Type B pancreatic cell (in vitro differentiated cells): ENCODE measurements at regions not wholly inside any gene's neighbourhood (a gene's known extent, or its start where the extent isn't known, plus 50 kb on each side); places are given as distances from the start of the nearest gene placed in this dataset.

Source experiments
- DNase-seq: peaks from one replicate; pipeline ENCODE4 v3.0.0; 2021; ENCODE audit warnings: mixed read lengths; ENCODE audit not compliant: unreplicated experiment; ENCODE audit errors: extremely low spot score
- H3K27ac Mint-ChIP-seq: 2 replicates; pipeline ENCODE4 v1.8.0; 2021; ENCODE audit warnings: mild to moderate bottlenecking, mixed read lengths
- H3K27me3 Mint-ChIP-seq: 2 replicates; pipeline ENCODE4 v1.8.0; 2021; ENCODE audit warnings: mixed read lengths
- H3K36me3 Mint-ChIP-seq: 2 replicates; pipeline ENCODE4 v1.8.0; 2021; ENCODE audit warnings: mixed read lengths
- H3K4me1 Mint-ChIP-seq: one replicate; pipeline ENCODE4 v1.8.0; 2021; ENCODE audit warnings: mixed read lengths; ENCODE audit not compliant: unreplicated experiment
- H3K4me3 Mint-ChIP-seq: 2 replicates; pipeline ENCODE4 v1.8.0; 2021; ENCODE audit warnings: mild to moderate bottlenecking, mixed read lengths
- H3K9me3 Mint-ChIP-seq: 2 replicates; pipeline ENCODE4 v1.8.0; 2021; ENCODE audit warnings: mixed read lengths
- TF ChIP-seq, protein P1 (sequence below): fragments of 200-600 bp; sonication (generic); conservative IDR thresholded peaks from 2 replicates; pipeline ENCODE4 v1.5.0; 2021; ENCODE audit warnings: antibody characterized with exemption, mild to moderate bottlenecking

DNA sequence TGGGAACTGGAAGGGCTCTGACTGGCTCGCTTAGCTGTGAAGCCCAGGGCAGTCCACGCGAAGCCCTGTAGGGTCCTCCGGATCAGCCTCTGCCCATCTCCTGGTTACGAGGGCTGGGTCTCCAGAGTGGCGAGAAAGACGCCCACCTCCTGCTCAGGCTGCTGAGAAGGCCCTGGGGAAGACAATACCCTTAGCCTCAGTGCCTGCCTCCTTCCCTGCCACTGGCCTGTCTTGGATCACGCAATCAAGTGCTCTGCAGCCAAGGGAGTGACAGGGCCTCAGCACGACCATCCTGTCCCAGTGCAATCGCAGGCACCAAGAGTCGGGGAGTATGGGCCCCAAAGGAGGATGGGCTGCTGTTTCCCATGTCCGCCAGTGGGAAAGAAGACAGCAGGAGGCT lies 165.7 kb upstream of the GLI2 start:
- no peak overlapping the region for H3K4me3 Mint-ChIP-seq
- H3K9me3 Mint-ChIP-seq: no peaks in the 10 kb centered on the region
- H3K27ac Mint-ChIP-seq: no peak overlapping the region
- DNase-seq: no peak
- no peaks in the 10 kb centered on the region for H3K36me3 Mint-ChIP-seq
- H3K27me3 Mint-ChIP-seq: peaks cover 9% of the 10 kb centered on the region
- peaks cover 40% of the 10 kb centered on the region for H3K4me1 Mint-ChIP-seq
- TF ChIP-seq, protein P1, sequence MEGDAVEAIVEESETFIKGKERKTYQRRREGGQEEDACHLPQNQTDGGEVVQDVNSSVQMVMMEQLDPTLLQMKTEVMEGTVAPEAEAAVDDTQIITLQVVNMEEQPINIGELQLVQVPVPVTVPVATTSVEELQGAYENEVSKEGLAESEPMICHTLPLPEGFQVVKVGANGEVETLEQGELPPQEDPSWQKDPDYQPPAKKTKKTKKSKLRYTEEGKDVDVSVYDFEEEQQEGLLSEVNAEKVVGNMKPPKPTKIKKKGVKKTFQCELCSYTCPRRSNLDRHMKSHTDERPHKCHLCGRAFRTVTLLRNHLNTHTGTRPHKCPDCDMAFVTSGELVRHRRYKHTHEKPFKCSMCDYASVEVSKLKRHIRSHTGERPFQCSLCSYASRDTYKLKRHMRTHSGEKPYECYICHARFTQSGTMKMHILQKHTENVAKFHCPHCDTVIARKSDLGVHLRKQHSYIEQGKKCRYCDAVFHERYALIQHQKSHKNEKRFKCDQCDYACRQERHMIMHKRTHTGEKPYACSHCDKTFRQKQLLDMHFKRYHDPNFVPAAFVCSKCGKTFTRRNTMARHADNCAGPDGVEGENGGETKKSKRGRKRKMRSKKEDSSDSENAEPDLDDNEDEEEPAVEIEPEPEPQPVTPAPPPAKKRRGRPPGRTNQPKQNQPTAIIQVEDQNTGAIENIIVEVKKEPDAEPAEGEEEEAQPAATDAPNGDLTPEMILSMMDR: no peak

DNA sequence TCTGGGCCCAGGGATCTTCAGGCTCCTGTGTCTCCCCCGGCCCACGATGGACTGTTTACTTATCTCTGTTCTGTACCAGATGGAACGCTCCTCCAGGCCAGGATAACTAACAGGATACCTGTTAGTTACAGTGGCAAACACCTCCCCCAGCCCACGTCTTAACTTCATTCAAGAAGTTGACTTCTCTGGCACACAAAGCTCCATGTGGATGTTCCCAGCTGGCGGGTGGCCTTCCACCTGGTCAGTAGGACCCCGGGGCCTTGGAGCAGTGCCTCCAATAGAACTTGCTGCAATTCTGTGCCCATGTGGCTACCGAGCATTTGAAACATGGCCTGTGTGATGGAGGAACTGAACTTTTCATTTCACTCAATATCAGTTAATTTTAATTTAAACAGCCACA lies 165.1 kb upstream of the GLI2 start:
- no peak overlapping the region for H3K27ac Mint-ChIP-seq
- TF ChIP-seq, protein P1: no peak
- no peaks in the 10 kb centered on the region for H3K9me3 Mint-ChIP-seq
- no peak for DNase-seq
- H3K36me3 Mint-ChIP-seq: no peaks in the 10 kb centered on the region
- peaks cover 13% of the 10 kb centered on the region for H3K27me3 Mint-ChIP-seq
- peaks cover 40% of the 10 kb centered on the region for H3K4me1 Mint-ChIP-seq
- H3K4me3 Mint-ChIP-seq: no peak overlapping the region

- Mint-ChIP-seq H3K4me3 (no peak overlapping the region), H3K4me1 (peaks cover 36% of the 10 kb centered on the region)
These were observed 164.5 kb upstream of the GLI2 start for GRCh38 chr2:120571015-120571728.

GRCh38 chr2:120572226-120572625 lies 163.4 kb upstream of the GLI2 start:
- peaks cover 26% of the 10 kb centered on the region for H3K4me1 Mint-ChIP-seq
- no peaks in the 10 kb centered on the region for H3K9me3 Mint-ChIP-seq
- H3K27me3 Mint-ChIP-seq: peaks cover 16% of the 10 kb centered on the region

More at GRCh38 chr2:120571015-120571728, 164.5 kb upstream of the GLI2 start:
- no peak for DNase-seq
- no peak overlapping the region for H3K27ac Mint-ChIP-seq
- H3K27me3 Mint-ChIP-seq: peaks cover 16% of the 10 kb centered on the region
- no peaks in the 10 kb centered on the region for H3K36me3 Mint-ChIP-seq
- no peaks in the 10 kb centered on the region for H3K9me3 Mint-ChIP-seq
- TF ChIP-seq, protein P1: no peak

DNA sequence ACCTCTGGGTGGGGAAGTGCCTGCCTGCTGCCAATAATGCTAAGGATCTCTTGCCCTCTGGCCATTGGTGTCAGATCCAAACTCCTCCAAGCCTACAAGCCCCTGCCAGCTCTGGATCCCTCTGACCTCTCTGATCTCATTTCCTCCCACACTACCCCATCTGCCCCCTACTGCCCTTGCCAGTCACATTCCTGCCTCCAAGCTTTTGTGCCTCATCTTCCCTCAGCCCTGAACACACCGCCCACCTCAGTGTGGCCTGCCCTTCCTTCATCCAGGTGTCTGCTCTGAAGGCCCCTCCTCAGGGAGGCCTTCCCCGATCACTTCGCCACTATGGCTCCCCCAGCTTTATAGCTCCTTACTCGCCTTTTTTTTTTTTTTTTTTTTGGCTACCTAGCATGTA lies 161.0 kb upstream of the GLI2 start:
- no peak for DNase-seq
- Mint-ChIP-seq H3K27me3 (peaks cover 21% of the 10 kb centered on the region), H3K4me1 (peaks cover 14% of the 10 kb centered on the region), H3K27ac (no peak overlapping the region), H3K9me3 (no peaks in the 10 kb centered on the region), H3K36me3 (no peaks in the 10 kb centered on the region), H3K4me3 (no peak overlapping the region)
- TF ChIP-seq, protein P1: no peak

More at GRCh38 chr2:120572226-120572625, 163.4 kb upstream of the GLI2 start:
- no peak for DNase-seq
- TF ChIP-seq, protein P1: no peak
- H3K4me3 Mint-ChIP-seq: no peak overlapping the region
- no peak overlapping the region for H3K27ac Mint-ChIP-seq
- H3K36me3 Mint-ChIP-seq: no peaks in the 10 kb centered on the region
